Mesenchymal stem cell (in vitro differentiated cells and primary cell): ENCODE measurements at regions not wholly inside any gene's neighbourhood (a gene's known extent, or its start where the extent isn't known, plus 50 kb on each side); places are given as distances from the start of the nearest gene placed in this dataset.
A peak's percentile ranks its signal among the peaks of the same experiment; 100 is the strongest.

ENCODE experiments used
- DNase-seq: peaks from one replicate; pipeline ENCODE4 v3.0.0-alpha.2; 2013
- H2AFZ ChIP-seq: one replicate; pipeline ENCODE4 v1.6.1; 2013; ENCODE audit warnings: low read depth, mild to moderate bottlenecking, control low read depth, inconsistent platforms, low read length, moderate library complexity
- H2AK5ac ChIP-seq: 2 replicates; pipeline ENCODE4 v1.6.1; 2013; ENCODE audit warnings: low read length, moderate library complexity, mild to moderate bottlenecking, inconsistent platforms; ENCODE audit not compliant: severe bottlenecking
- H2BK120ac ChIP-seq: one replicate; pipeline ENCODE4 v1.6.1; 2013; ENCODE audit warnings: low read depth, mild to moderate bottlenecking, inconsistent platforms, low read length, moderate library complexity
- H2BK12ac ChIP-seq, 2 experiments: one replicate each; pipeline ENCODE4 v1.6.1; 2013; ENCODE audit warnings: inconsistent platforms in 2 of 2, low read length in 2 of 2, mild to moderate bottlenecking in 2 of 2, moderate library complexity in 2 of 2, control low read depth in 1 of 2
- H2BK15ac ChIP-seq: one replicate; pipeline ENCODE4 v1.6.1; 2013; ENCODE audit warnings: mild to moderate bottlenecking, low read depth, inconsistent platforms; ENCODE audit not compliant: poor library complexity, severe bottlenecking
- H2BK5ac ChIP-seq: 2 replicates; pipeline ENCODE4 v1.6.1; 2013; ENCODE audit warnings: low read depth, mild to moderate bottlenecking, low read length, control low read depth, inconsistent platforms; ENCODE audit not compliant: poor library complexity, severe bottlenecking
- H3K14ac ChIP-seq, 2 experiments: one replicate each; pipeline ENCODE4 v1.6.1; 2013; ENCODE audit warnings: inconsistent platforms in 2 of 2, low read length in 2 of 2, control low read depth in 1 of 2, mild to moderate bottlenecking in 1 of 2, moderate library complexity in 1 of 2
- H3K18ac ChIP-seq, 2 experiments: one replicate each; pipeline ENCODE4 v1.6.1; 2013; ENCODE audit warnings: inconsistent platforms in 2 of 2, low read length in 2 of 2, control low read depth in 1 of 2, low read depth in 1 of 2, mild to moderate bottlenecking in 1 of 2
- H3K23ac ChIP-seq, 2 experiments: one replicate each; pipeline ENCODE4 v1.6.1; 2013; ENCODE audit warnings: inconsistent platforms in 2 of 2, low read length in 2 of 2, mild to moderate bottlenecking in 2 of 2, moderate library complexity in 2 of 2, control low read depth in 1 of 2
- H3K27ac ChIP-seq: 2 replicates; pipeline ENCODE4 v1.5.1; 2013; ENCODE audit warnings: mild to moderate bottlenecking, moderate library complexity, low read length, control low read depth, inconsistent platforms; ENCODE audit not compliant: poor library complexity, severe bottlenecking
- H3K27me3 ChIP-seq, 2 experiments: 2 replicates each; pipeline versions ENCODE4 v1.6.1 to v1.7.0; 2013; ENCODE audit warnings: low read length in 2 of 2, mild to moderate bottlenecking in 2 of 2, moderate library complexity in 2 of 2, control low read depth in 1 of 2, inconsistent platforms in 1 of 2; ENCODE audit not compliant: control insufficient read depth in 1 of 2, insufficient read depth in 1 of 2
- H3K36me3 ChIP-seq, 2 experiments: 2 replicates each; pipeline versions ENCODE4 v1.6.1 to v1.7.0; 2013; ENCODE audit warnings: low read length in 2 of 2, control low read depth in 1 of 2, inconsistent platforms in 1 of 2, low read depth in 1 of 2, mild to moderate bottlenecking in 1 of 2; ENCODE audit not compliant: insufficient read depth in 2 of 2, control insufficient read depth in 1 of 2
- H3K4ac ChIP-seq, 2 experiments: one replicate each; pipeline ENCODE4 v1.6.1; 2013; ENCODE audit warnings: inconsistent platforms in 2 of 2, low read length in 2 of 2, mild to moderate bottlenecking in 2 of 2, moderate library complexity in 2 of 2, control low read depth in 1 of 2, low read depth in 1 of 2
- H3K4me1 ChIP-seq: 2 replicates; pipeline ENCODE4 v1.6.1; 2013; ENCODE audit warnings: low read depth, low read length, control low read depth; ENCODE audit not compliant: control insufficient read depth, insufficient read depth
- H3K4me2 ChIP-seq: 2 replicates; pipeline ENCODE4 v1.6.1; 2013; ENCODE audit warnings: low read length, mild to moderate bottlenecking, inconsistent platforms; ENCODE audit not compliant: poor library complexity, severe bottlenecking
- H3K4me3 ChIP-seq, 2 experiments: 2 replicates each; pipeline versions ENCODE4 v1.5.1 to v1.7.0; 2013; ENCODE audit warnings: low read length in 2 of 2, mild to moderate bottlenecking in 2 of 2, control low read depth in 1 of 2, low read depth in 1 of 2; ENCODE audit not compliant: insufficient read depth in 1 of 2
- H3K79me1 ChIP-seq: replicated peaks from 2 replicates; pipeline ENCODE4 v1.6.1; 2013; ENCODE audit warnings: mild to moderate bottlenecking, control low read depth, low read length, inconsistent platforms; ENCODE audit not compliant: poor library complexity, severe bottlenecking
- H3K9ac ChIP-seq: 2 replicates; pipeline ENCODE4 v1.7.0; 2013; ENCODE audit warnings: mild to moderate bottlenecking, low read length, moderate library complexity
- H3K9me3 ChIP-seq: 2 replicates; pipeline ENCODE4 v1.7.0; 2013; ENCODE audit warnings: mild to moderate bottlenecking, low read length; ENCODE audit not compliant: control insufficient read depth
- H4K8ac ChIP-seq: one replicate; pipeline ENCODE4 v1.6.1; 2013; ENCODE audit warnings: inconsistent platforms, mild to moderate bottlenecking, low read length, moderate library complexity
- H4K91ac ChIP-seq: one replicate; pipeline ENCODE4 v1.6.1; 2013; ENCODE audit warnings: mild to moderate bottlenecking, low read length, inconsistent platforms
- WGBS: methylation state at CpG from one replicate; pipeline ENCODE4 v1.1.7; 2013; ENCODE audit warnings: mixed read lengths; 5-methylcytosine and 5-hydroxymethylcytosine counted together

DNA sequence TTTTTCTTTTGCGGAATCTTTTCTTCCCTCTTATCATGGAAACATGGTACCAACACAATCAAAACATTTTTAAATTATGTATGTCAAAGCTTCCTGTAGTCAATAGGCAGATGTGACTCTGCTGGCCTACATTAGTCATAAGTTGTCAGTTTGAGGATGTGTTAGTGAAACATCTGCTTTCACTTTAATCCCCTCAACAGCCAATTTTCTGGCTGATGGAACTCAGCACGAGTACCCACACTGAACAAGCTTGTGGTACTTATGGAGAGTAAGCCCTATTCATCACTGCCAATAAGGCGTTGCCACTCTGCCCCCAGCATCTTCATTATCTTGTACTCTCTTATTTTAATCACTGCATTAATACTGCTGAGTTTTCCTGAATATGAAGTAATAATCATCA lies 1034.4 kb downstream of the CDH9 start:
- Histone ChIP-seq H2BK5ac (no peak overlapping the region), H3K27ac (no peak overlapping the region), H2BK15ac (no peak overlapping the region), H3K4me2 (no peak overlapping the region), H3K9ac (no peak overlapping the region), H3K36me3 (no peaks in the 10 kb centered on the region), H3K4me1 (no peaks in the 10 kb centered on the region), H2AFZ (no peak overlapping the region), H3K4me3 (no peak overlapping the region), H2BK120ac (no peak overlapping the region), H3K9me3 (no peaks in the 10 kb centered on the region), H4K91ac (no peak overlapping the region), H3K18ac (no peak overlapping the region), H2AK5ac (no peak overlapping the region), H3K14ac (no peak overlapping the region), H3K79me1 (no peaks in the 10 kb centered on the region), H3K23ac (no peak overlapping the region), H3K27me3 (no peaks in the 10 kb centered on the region), H2BK12ac (no peak overlapping the region), H3K4ac (no peak overlapping the region), H4K8ac (no peak overlapping the region)
- 40% methylated on average over 2 of the region's 3 CpGs for WGBS
- peak; percentile 2 for DNase-seq

DNA sequence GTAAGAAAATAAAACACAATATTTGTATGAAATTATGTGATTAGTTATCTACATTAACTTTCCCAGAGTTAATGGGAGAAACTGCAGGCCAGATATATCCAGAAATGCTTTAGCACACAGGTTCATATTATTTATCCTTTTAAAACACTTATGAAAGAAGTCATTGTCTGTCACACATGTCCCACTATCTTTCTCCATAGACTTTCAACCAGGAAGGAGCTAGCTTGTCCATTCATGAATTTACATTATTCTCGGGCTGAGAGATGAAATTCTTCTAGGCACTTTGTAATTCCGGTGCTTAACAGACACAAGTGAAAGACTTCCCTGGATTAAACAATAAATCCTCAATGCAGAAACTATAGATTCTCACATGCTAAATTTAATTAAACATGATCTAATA lies 1043.2 kb downstream of the CDH9 start:
- H4K8ac ChIP-seq = no peak overlapping the region
- no peak overlapping the region for H2BK12ac ChIP-seq
- H3K79me1 ChIP-seq = no peaks in the 10 kb centered on the region
- H3K36me3 ChIP-seq = no peaks in the 10 kb centered on the region
- no peaks in the 10 kb centered on the region for H3K9me3 ChIP-seq
- no peak overlapping the region for H3K18ac ChIP-seq
- H3K27me3 ChIP-seq = no peaks in the 10 kb centered on the region
- no peak overlapping the region for H2AK5ac ChIP-seq
- H3K4ac ChIP-seq = no peak overlapping the region
- no peak overlapping the region for H2AFZ ChIP-seq
- WGBS = 98% methylated on average over 2 of the region's 2 CpGs
- no peak overlapping the region for H2BK120ac ChIP-seq
- no peak overlapping the region for H3K4me3 ChIP-seq
- no peak overlapping the region for H3K23ac ChIP-seq
- H2BK5ac ChIP-seq = no peak overlapping the region
- H2BK15ac ChIP-seq = no peak overlapping the region
- no peak overlapping the region for H3K14ac ChIP-seq
- no peak overlapping the region for H4K91ac ChIP-seq
- DNase-seq = no peak
- no peak overlapping the region for H3K4me2 ChIP-seq
- H3K27ac ChIP-seq = no peak overlapping the region
- no peak overlapping the region for H3K9ac ChIP-seq
- no peaks in the 10 kb centered on the region for H3K4me1 ChIP-seq

DNA sequence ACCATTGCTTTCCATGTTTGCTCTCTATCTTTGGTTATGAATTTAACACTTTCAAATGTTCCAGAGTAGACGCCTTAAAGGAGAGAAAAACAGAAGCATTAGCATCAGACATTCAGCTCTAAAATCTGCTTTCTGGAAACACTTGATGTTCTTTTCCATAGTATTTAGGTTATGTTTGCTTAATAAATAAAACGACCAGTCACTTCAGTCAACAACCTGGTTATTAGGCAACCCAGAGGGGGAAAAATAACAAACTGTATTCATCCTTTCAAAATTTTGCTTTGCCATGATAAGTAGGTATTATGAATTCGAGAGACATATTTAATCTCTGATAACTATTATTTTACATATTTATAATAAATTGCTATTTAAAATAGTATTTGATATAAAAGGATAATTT lies 1044.7 kb downstream of the CDH9 start:
- Histone ChIP-seq H3K23ac (no peak overlapping the region), H3K4ac (no peak overlapping the region), H3K36me3 (no peaks in the 10 kb centered on the region), H3K4me2 (no peak overlapping the region), H3K27me3 (no peaks in the 10 kb centered on the region), H2BK120ac (no peak overlapping the region), H3K4me1 (no peaks in the 10 kb centered on the region), H4K91ac (no peak overlapping the region), H2BK15ac (no peak overlapping the region), H3K9me3 (no peaks in the 10 kb centered on the region), H3K14ac (no peak overlapping the region), H3K9ac (no peak overlapping the region), H3K79me1 (no peaks in the 10 kb centered on the region), H3K18ac (no peak overlapping the region), H4K8ac (no peak overlapping the region), H3K27ac (no peak overlapping the region), H2AFZ (no peak overlapping the region), H2BK12ac (no peak overlapping the region), H3K4me3 (no peak overlapping the region), H2AK5ac (no peak overlapping the region), H2BK5ac (no peak overlapping the region)
- WGBS = no CpG with 5 or more reads among the region's 3 CpGs
- DNase-seq = no peak

DNA sequence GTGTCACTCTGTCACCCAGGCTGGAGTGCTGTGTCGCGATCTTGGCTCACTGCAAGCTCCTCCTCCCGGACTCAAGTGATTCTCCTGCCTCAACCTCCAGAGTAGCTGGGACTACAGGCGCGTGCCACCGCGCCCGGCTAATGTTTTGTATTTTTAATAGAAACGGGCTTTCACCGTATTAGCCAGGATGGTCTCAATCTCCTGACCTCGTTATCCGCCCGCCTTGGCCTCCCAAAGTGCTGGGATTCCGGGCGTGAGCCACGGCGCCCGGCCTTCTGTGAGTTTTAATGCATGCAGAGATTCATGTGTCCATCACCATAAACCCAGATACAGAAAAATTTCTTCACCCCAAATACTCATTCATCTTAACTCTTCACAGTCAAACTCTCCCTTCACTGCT lies 1046.7 kb downstream of the CDH9 start:
- no peaks in the 10 kb centered on the region for H3K79me1 ChIP-seq
- H3K4me2 ChIP-seq = no peak overlapping the region
- no peak overlapping the region for H3K4ac ChIP-seq
- no peak for DNase-seq
- no peak overlapping the region for H2AK5ac ChIP-seq
- H3K18ac ChIP-seq = no peak overlapping the region
- H3K14ac ChIP-seq = no peak overlapping the region
- 95% methylated on average over 18 of the region's 18 CpGs for WGBS
- H3K4me1 ChIP-seq = no peaks in the 10 kb centered on the region
- no peak overlapping the region for H4K8ac ChIP-seq
- no peak overlapping the region for H2BK5ac ChIP-seq
- H2BK12ac ChIP-seq = no peak overlapping the region
- H3K27ac ChIP-seq = no peak overlapping the region
- H3K9me3 ChIP-seq = no peaks in the 10 kb centered on the region
- H2BK120ac ChIP-seq = no peak overlapping the region
- H3K27me3 ChIP-seq = no peaks in the 10 kb centered on the region
- no peak overlapping the region for H2AFZ ChIP-seq
- no peaks in the 10 kb centered on the region for H3K36me3 ChIP-seq
- no peak overlapping the region for H3K9ac ChIP-seq
- H2BK15ac ChIP-seq = no peak overlapping the region
- no peak overlapping the region for H3K23ac ChIP-seq
- H4K91ac ChIP-seq = no peak overlapping the region
- no peak overlapping the region for H3K4me3 ChIP-seq
